ACC112 (cell line): ENCODE measurements at regions not wholly inside any gene's neighbourhood (a gene's known extent, or its start where the extent isn't known, plus 50 kb on each side); places are given as distances from the start of the nearest gene placed in this dataset.

Experiments used
- H2AFZ ChIP-seq: fragments of 200-600 bp; sonication (generic); one replicate; pipeline ENCODE4 v1.6.0; 2017; ENCODE audit warnings: antibody characterized with exemption, low read length; ENCODE audit not compliant: unreplicated experiment
- H3K27ac ChIP-seq: fragments of 200-600 bp; sonication (generic); 2 replicates; pipeline ENCODE4 v1.5.1; 2014; ENCODE audit warnings: low read depth, mild to moderate bottlenecking, antibody characterized with exemption, low read length, moderate library complexity
- H3K27me3 ChIP-seq: fragments of 200-600 bp; sonication (generic); 2 replicates; pipeline ENCODE4 v1.6.1; 2014; ENCODE audit warnings: mild to moderate bottlenecking, antibody characterized with exemption, low read length, moderate library complexity, mixed read lengths; ENCODE audit not compliant: insufficient read depth
- H3K36me3 ChIP-seq: fragments of 200-600 bp; sonication (generic); 2 replicates; pipeline ENCODE4 v1.6.1; 2016; ENCODE audit warnings: mild to moderate bottlenecking, antibody characterized with exemption, low read length, moderate library complexity, mixed read lengths; ENCODE audit not compliant: insufficient read depth
- H3K4me1 ChIP-seq: fragments of 200-600 bp; sonication (generic); one replicate; pipeline ENCODE4 v1.6.1; 2016; ENCODE audit warnings: low read length, mixed read lengths; ENCODE audit not compliant: insufficient read depth, unreplicated experiment, control insufficient read depth
- H3K4me3 ChIP-seq: fragments of 200-600 bp; sonication (generic); 2 replicates; pipeline ENCODE4 v1.5.1; 2014; ENCODE audit warnings: mild to moderate bottlenecking, low read depth, low read length
- H3K79me2 ChIP-seq: fragments of 200-600 bp; sonication (generic); one replicate; pipeline ENCODE4 v1.6.0; 2016; ENCODE audit warnings: low read length; ENCODE audit not compliant: control insufficient read depth, unreplicated experiment, insufficient read depth

DNA sequence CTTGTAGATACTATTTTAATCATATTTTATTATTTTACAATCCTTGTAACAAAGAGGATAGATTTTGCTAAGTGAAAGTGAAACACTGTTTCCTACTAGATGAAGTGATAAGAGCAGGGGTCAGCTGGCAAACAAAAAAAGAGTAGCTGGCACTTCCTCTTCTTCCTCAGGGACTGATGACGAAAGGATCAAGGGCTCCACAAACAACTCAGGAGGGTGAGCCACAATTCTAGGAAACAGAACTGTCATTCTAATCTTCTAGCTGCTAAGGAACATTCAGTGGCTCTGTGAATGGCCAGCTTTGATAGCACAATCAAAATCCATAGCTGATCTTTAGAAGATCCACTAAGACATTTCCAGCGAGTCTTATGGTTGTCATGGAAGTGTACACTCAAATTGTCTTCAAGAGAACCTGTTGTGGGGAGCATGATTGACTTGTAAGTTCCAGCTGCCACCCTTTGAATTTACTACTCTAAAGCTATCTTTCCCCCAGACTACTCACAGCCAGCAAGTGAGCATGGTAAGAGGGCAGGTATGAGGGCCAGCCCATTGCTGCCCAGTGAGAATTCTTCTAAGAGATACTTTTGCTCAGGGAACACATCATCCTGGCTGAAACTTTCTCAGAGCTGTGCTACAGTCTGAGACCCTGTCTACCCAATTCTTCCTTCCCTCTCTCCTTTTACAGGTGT, 275.7 kb upstream of the RASGEF1B start:
- Histone ChIP-seq H3K79me2 (no peaks in the 10 kb centered on the region), H3K4me3 (no peak overlapping the region), H3K27ac (no peak overlapping the region), H2AFZ (no peak overlapping the region), H3K27me3 (peaks cover 17% of the 10 kb centered on the region; the same call in 1 of the 2 replicates), H3K4me1 (no peaks in the 10 kb centered on the region), H3K36me3 (no peaks in the 10 kb centered on the region)

DNA sequence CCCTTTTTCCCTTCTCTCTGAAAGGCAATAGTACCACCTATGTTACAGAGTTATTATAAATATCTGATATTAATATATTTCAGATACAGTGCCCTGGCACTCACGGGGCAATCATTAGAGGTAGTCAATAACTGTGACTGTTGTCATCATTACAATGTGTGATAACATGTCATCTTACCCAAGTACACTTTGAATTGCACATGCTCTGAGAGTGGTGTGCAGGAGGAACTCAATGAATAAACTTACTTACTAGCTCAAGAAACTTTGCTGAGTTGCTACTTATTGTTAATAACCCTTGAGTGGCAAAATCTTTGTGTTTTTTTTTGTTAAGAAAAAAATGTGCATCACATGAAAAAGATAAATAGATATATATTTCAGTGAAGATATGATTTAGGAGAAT, 275.1 kb upstream of the RASGEF1B start:
- H3K79me2 ChIP-seq = no peaks in the 10 kb centered on the region
- H3K4me3 ChIP-seq = no peak overlapping the region
- H3K27me3 ChIP-seq = peaks cover 16% of the 10 kb centered on the region; the same call in 1 of the 2 replicates
- no peak overlapping the region for H3K27ac ChIP-seq
- no peak overlapping the region for H2AFZ ChIP-seq
- H3K36me3 ChIP-seq = no peaks in the 10 kb centered on the region
- H3K4me1 ChIP-seq = no peaks in the 10 kb centered on the region

DNA sequence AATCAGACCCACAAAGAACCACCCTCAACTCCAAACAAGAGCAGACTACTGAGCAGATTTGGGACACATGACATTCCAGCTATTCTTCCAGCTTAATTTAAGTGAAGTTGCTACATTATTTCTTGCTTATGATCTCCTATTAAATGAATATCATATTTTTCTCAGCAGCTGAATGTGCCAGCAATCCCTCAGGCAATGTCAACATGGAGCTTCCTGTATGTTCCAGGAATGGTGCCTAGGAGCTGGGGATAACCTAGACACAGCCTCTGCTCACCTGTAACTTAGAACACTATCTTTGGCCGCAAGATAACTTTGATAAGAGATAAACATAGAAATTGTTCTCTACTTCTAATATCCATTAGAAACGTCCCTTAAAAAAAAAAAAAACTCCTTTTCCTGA, 274.4 kb upstream of the RASGEF1B start:
- Histone ChIP-seq H3K27me3 (peaks cover 9% of the 10 kb centered on the region; the same call in 1 of the 2 replicates), H3K79me2 (no peaks in the 10 kb centered on the region), H2AFZ (no peak overlapping the region), H3K27ac (no peak overlapping the region), H3K4me1 (no peaks in the 10 kb centered on the region), H3K4me3 (no peak overlapping the region), H3K36me3 (no peaks in the 10 kb centered on the region)

DNA sequence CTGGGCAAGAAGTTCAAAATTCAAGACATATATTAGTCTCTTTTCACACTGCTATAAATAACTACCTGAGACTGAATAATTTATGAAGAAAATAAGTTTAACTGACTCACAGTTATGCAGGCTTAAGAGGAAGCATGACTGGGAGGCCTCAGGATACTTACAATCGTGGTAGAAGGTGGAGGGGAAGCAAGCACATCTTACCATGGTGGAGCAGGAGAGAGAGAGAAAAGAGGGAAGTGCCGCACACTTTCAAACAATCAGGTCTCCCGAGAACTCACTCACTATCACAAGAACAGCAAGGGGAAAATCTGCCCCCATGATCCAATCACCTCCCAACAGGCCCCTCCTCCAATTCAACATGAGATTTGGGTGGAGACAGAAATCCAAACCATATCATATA, 273.3 kb upstream of the RASGEF1B start:
- no peaks in the 10 kb centered on the region for H3K4me1 ChIP-seq
- no peaks in the 10 kb centered on the region for H3K36me3 ChIP-seq
- H2AFZ ChIP-seq = no peak overlapping the region
- peaks cover 6% of the 10 kb centered on the region; the same call in 1 of the 2 replicates for H3K27me3 ChIP-seq
- no peak overlapping the region for H3K4me3 ChIP-seq
- no peaks in the 10 kb centered on the region for H3K79me2 ChIP-seq
- no peak overlapping the region for H3K27ac ChIP-seq

DNA sequence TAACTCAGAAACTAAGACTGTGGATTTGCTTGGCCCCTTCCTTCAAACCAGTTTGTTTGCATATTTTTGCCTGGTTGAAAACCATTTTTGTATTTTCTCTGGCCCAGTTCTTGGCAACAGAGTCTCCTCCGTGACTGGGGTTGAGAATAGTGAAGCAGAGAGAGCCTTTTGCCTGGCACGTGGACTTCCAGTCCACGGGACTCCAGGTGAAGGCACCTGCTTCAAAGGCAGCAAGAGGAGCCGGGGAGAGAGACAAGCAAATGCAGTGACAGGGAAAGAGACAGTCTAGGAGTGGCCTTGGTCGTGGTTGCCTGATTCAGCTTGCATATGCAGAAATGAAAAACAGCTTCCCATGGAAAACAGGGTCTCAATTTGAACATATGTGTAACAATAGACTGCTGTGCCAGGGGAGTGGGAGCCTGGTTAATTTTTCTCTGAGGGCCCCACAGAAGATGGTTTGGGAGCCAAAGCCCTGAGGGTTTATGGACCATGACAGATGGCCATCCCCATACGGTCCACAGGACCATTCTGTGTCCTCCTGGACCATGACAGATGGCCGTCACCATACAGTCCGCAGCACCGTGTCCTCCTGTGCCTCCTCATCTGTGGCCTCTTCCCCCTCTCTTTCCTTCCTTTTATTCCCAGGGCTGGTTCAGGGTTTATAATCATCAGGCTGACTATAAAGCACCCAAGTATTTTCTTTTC, 272.2 kb upstream of the RASGEF1B start:
- H3K27me3 ChIP-seq = peaks cover 6% of the 10 kb centered on the region; the same call in 1 of the 2 replicates
- H3K4me1 ChIP-seq = no peaks in the 10 kb centered on the region
- H2AFZ ChIP-seq = no peak overlapping the region
- H3K36me3 ChIP-seq = no peaks in the 10 kb centered on the region
- H3K27ac ChIP-seq = no peak overlapping the region
- H3K79me2 ChIP-seq = no peaks in the 10 kb centered on the region
- H3K4me3 ChIP-seq = no peak overlapping the region

DNA sequence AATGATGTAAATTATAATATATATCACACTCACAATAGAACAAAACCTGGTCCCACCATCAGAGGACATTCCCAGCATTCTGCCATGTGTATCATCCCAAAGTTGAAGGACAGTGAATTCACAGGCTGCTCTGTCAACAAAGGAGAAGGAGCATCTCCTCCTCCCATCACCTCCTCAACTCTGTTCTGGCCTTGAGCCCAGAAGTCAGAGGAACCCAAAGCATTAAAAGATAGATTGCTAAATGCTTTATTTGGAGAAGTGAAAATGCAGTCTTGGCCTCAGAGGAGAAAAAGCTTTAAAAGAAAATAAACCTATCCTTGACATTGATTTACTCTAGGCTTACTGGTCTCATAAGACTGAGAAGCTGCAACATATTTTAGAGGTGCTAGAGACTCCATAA, 268.8 kb upstream of the RASGEF1B start:
- Histone ChIP-seq H3K4me1 (no peaks in the 10 kb centered on the region), H3K27me3 (peaks cover 6% of the 10 kb centered on the region; the same call in 1 of the 2 replicates), H3K36me3 (no peaks in the 10 kb centered on the region), H3K4me3 (no peak overlapping the region), H3K27ac (no peak overlapping the region), H3K79me2 (no peaks in the 10 kb centered on the region), H2AFZ (no peak overlapping the region)

DNA sequence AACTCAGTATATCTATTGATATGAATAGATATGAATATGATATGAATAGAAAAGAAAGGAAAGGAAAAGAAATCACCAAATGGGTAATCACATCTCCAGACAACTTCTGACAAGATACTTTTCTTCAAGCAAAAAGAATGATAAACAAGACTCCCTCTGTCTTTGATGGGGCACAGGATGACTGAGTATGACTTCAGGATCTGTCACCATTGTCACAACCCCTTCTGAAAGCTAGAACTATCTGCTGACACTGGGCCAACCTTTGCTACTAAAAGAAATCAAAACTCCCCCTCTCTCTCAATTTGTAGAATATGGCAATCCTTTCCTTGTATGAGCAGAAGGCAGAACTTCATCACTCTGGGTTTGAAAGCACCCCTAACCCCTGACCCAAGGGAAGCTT, 267.2 kb upstream of the RASGEF1B start:
- Histone ChIP-seq H3K27ac (no peak overlapping the region), H3K36me3 (no peaks in the 10 kb centered on the region), H3K4me3 (no peak overlapping the region), H3K4me1 (no peaks in the 10 kb centered on the region), H2AFZ (no peak overlapping the region), H3K27me3 (peaks cover 6% of the 10 kb centered on the region; the same call in 1 of the 2 replicates), H3K79me2 (no peaks in the 10 kb centered on the region)

DNA sequence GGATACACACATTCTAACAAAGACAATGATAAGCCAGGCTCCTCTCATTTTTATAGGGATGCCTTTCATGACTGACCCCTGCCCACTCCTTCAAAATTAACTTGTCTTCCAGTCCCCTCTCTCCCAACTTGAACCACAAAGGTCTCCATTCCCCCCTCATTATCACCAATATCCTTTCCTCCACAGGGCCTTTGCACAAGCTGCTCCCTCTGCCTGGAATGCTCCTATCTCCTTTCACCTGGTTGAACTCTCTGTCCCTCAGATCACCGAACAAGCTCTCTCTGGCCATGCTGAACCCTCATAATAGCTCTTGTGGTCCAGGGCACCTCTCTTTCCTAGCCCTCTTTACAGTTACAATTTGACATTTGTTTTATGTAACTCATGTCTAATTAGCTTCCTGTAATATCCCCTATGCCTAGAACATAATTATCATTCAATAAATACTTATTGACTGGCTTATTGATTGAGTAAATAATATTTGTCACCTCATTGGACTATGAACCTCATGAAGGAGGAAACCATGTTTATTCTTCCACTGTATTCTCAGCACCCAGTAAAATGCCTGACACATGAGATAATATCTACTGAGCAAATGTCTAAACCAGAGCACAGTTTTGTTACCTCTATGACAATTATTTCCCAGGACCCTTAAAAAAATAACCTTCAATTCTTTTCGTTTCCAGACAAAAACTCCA, 266.3 kb upstream of the RASGEF1B start:
- no peaks in the 10 kb centered on the region for H3K4me1 ChIP-seq
- H2AFZ ChIP-seq = no peak overlapping the region
- H3K27me3 ChIP-seq = peaks cover 6% of the 10 kb centered on the region; the same call in 1 of the 2 replicates
- H3K4me3 ChIP-seq = no peak overlapping the region
- H3K79me2 ChIP-seq = no peaks in the 10 kb centered on the region
- H3K36me3 ChIP-seq = no peaks in the 10 kb centered on the region
- no peak overlapping the region for H3K27ac ChIP-seq

DNA sequence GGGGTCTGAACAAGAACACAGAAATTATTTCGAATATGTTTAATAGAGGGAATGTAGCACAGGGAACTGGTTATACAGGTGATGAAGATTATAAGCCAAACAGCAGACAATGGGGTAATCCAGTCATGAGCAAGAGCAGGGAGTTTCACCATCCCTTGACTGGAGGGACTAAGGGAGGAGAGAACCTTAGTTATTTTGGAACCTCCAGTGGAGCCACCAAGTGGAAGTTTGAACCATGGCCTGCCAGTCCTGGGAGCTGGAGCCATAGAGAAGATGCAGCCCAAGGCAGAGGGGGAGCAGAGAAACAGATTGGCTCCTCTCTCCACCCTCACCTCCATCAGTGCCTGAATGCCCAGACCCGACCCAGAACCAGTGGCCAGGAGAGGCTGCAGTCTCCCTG, 264.6 kb upstream of the RASGEF1B start:
- Histone ChIP-seq H3K27me3 (peaks cover 6% of the 10 kb centered on the region; the same call in 1 of the 2 replicates), H2AFZ (no peak overlapping the region), H3K4me3 (no peak overlapping the region), H3K36me3 (no peaks in the 10 kb centered on the region), H3K4me1 (no peaks in the 10 kb centered on the region), H3K79me2 (no peaks in the 10 kb centered on the region), H3K27ac (no peak overlapping the region)

DNA sequence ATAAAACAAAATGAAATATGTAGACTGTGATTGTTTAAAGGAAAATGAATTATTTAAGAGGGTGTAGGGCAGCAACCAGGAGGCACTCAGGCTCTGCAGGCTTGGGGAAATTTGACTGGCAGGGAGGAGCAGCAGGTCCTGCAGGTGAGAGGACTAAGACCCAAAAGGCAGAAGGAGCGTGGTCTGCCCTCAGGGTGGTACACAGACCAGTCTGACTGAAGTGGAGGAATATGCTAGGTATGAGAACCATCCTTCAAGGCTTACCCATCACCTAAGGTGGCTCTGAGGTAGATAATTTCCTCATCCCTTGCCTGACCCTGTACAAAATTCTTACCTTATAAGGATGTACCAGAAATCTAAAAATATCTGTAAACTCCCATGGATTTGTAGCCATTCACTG, 261.3 kb upstream of the RASGEF1B start:
- Histone ChIP-seq H3K4me3 (no peak overlapping the region), H3K36me3 (no peaks in the 10 kb centered on the region), H2AFZ (no peak overlapping the region), H3K27me3 (no peaks in the 10 kb centered on the region), H3K4me1 (no peaks in the 10 kb centered on the region), H3K79me2 (no peaks in the 10 kb centered on the region), H3K27ac (no peak overlapping the region)
